ENCODE measurements at regions not wholly inside any gene's neighbourhood (a gene's known extent, or its start where the extent isn't known, plus 50 kb on each side); places are given as distances from the start of the nearest gene placed in this dataset.

DNA sequence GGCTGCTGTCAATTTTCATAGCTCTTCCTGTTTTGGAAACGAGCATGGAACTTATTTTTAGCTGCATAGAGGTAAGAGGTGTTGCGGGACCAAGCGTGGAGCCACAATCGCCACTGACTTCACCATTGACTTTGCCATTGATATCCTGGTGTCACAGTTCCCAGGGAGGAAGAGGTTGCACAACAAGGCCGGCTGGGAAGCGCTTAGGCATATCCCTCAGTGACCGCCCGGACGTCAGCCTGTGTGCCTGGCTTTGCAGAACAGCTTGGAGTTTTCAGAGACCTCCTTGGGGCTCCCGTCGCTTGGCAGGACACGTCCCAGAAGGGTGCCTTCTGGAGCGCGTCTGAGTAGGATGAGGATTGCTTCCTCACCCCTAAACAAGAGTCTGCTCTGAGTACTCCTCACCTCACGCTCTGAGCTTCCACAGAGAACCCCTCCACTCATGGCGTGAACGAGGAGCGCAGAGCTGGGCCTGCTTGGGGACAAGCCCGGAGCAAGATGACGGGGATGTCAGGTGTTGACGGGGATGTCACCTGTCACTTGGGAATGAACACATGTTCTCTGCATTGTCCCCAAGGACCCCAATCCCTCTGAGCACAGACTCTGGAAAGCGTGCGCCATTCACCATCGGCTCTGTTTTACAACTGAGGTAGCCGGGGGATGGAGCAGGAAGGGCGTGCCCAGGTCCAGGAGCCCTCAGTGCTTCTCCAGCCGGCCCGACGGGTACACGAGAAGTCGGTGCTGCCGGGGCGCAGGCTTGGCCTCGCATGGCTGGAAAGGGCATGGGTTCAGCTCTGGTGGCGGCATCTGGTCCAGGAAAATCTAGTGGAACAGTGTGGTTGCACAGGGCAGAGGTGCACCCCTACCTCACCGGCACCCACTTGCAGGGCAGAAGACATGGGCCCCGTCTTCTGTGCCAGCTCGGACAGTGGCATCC lies 192.3 kb upstream of the SHH start:
- TF ChIP-seq GATA2 (IDR thresholded peaks at IDR 0.05; ENCODE audit: low read depth, low read length): no peak
- no peak for TF ChIP-seq GATA3 (IDR thresholded peaks at IDR 0.05; ENCODE audit: low read depth, low read length)

DNA sequence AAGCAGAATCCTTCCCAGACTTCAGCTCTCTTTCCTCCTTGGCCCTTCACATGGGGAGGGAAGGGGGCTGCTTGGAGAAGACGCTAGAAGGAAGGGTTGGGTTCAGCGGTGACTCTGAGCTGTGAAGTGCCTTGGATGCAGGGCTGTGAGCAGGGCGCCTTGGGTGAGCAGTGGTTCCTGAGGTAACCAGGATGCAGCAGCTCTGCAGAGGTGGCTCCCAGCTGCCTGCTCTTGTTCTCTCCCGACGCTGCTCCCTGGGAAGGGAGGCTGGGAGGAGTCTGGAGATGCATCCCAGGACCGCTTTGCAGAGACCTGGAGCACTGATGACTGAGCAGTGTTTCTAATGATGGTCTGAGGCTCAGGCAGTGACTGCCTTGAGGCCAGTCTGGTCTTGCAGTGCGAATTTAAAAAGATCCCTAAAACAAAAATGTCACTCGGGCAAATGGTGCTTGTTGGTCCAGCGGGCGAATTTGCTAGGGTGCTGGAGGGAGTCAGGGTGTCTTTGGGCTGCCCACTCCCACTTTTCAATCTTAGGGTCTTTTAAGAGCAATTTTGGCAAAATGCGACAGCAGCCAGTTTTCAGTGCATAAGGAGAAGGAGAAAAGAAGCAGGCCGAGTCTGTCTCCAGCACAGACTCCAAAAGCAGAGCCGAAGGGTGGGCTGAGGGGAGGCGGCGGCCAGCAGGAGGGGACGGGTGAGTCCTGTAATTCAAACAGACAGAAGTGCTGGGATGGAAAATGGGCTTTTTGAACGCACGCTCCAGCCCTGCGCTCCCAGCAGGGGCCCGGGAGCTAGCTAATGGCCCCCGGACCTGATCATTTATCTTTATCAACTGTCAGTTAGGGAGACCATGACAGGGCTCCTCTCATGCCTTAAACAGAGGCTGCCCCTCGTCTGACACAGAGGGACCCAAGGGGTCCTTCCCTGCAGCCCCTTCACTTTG lies 191.2 kb upstream of the SHH start:
- TF ChIP-seq GATA2 (IDR thresholded peaks at IDR 0.05; ENCODE audit: low read depth, low read length): no peak
- TF ChIP-seq GATA3 (IDR thresholded peaks at IDR 0.05; ENCODE audit: low read depth, low read length): no peak

DNA sequence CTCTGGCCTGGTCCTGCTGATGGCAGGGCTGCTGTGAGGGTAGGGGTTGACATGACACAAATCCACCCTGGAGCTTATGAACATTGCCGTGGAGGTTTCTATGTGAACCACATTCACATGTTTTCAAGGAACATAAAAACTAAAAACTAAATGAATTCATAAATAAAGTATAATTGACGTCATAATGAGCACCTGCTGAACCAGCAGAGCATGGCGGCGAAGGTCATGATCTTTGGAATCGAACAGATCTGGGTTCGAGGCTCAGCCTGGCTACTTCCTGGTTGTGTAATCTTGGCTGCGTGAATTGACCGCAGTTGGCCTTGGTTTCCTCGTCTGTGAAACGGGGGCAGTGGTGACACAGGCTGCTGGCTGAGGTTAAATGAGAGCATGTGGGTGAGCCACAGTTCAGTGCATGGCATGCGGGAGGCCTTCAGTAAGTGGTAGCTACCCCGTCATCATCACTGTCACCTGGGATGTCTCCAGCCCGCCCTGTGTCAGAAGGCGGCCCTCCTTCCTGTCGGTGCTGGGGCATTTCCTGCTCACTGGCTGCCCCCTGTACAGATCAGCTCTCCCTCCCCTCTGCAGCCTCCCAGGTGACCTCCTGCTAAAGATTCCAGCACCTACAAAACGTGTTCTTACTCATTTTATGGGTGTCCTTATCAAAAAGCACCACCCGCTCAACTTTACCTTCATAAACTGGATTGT lies 190.3 kb upstream of the SHH start:
- TF ChIP-seq GATA3 (IDR thresholded peaks at IDR 0.05; ENCODE audit: low read depth, low read length) (no peak), GATA2 (IDR thresholded peaks at IDR 0.05; ENCODE audit: low read depth, low read length) (no peak)

DNA sequence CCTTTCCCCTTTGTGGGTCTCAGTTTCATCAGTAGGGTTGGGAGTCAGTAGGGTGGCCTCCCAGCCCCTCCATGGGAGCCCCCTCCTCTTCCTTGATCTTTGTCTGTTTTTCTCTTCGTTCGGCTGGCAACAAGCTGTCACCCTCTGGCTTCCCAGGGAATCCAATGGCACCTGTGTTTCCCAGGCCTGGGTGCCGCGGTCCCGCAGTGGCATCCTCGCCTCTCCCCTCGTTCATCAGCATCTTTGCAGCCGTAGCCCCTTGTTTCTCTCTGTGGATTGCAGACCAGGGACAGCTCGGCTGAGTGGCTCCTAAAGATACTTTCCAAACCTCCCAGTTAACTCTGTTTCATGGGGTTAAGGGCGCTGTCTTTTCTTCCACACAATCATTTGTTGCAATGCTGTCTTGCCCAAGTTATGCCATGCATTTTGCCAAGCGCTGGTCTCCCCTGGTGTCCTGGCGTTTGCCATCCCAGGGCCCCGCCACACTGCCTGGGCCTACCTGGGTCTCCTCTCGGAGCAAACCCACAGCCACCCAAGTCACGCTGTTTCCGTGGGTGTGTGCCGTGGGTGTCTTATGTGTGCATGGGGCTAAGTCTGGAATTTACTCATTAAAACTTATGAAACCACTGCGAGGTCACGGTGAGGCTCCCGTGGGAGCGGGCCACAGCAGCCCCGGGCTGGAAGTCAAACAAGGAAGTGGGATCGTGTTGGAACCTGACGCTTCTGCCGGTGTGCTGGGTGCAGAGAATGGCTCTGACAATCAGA lies 189.4 kb upstream of the SHH start:
- TF ChIP-seq GATA3 (IDR thresholded peaks at IDR 0.05; ENCODE audit: low read depth, low read length) (no peak), GATA2 (IDR thresholded peaks at IDR 0.05; ENCODE audit: low read depth, low read length) (no peak)

DNA sequence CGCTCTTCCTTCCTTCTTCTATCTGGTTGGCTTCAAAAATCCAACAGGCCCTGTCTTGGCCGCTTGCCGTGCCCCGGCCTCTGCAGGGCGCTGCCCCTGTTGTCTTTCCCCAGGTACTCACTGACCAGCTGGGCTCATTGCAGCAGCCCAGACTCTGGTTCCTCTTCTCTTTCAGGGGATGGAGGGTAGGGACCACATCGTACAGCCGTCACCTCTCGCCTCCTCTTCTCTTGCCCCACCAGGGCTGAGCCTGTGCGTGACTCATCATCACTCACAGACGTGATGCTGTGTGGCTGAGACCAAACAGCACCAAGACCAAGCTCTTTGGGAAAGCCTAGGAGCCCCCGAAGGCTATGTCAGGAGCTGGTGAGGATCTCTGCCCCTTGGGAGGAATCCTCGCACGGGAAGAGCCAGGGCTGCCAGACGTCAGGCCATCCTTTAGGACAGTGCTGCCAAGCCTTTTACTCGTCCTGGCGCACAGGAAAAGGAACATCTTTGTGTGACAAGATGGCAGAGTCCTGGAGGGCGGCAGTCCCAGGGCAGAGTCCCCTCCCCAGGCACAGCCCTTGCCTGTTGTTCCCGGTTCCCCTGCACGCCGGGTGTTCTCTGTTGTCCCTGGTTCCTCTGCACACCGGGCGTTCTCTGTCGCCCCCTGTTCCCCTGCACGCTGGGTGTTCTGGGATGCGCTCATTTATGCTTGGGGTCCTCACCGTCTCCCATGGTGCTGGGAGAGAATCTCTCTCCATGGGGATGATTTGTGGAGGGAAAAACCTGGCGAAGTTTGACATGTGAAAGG lies 188.5 kb upstream of the SHH start:
- TF ChIP-seq GATA3 (IDR thresholded peaks at IDR 0.05; ENCODE audit: low read depth, low read length): no peak
- no peak for TF ChIP-seq GATA2 (IDR thresholded peaks at IDR 0.05; ENCODE audit: low read depth, low read length)

DNA sequence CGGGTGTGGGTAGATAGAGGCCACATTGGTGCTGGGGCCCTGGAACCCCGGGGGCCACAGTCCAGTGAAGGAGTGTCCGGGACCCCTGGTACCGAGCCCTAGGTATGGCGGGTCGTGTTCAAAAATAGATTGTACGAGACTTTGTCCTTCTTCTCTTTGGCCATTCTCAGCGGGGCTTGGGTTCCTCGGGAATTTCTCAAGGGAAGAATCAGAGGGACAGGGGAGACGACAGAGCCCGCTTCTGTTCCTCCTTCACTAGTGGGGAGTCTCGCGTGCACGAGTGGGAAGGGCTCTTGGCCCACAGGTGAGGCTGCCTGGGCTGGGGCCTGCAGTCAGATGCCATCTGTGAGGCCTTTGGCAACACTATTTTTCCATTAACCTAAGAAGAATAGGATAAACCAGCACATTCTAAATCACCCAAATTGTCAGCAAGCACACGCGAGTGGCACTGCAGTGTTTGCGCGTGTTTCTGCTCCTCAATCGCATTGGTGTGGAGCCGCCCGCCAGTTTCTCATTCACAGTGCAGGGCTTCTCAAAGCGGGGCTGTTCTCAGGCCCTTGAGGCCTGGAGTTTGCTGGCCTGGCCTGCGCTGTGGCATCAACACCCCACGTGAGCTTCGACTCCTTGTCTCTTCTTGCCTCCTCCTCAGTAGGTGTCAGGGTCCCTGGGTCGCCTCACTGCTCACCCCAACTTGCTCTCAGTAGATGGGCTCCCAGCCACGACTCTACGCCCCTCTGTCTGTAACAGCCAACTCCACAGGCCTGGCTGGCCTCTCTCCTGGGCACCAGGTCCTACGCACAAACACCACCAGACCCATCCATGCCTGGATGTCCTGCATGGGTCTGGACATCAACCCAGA lies 187.6 kb upstream of the SHH start:
- no peak for TF ChIP-seq GATA3 (IDR thresholded peaks at IDR 0.05; ENCODE audit: low read depth, low read length)
- no peak for TF ChIP-seq GATA2 (IDR thresholded peaks at IDR 0.05; ENCODE audit: low read depth, low read length)

DNA sequence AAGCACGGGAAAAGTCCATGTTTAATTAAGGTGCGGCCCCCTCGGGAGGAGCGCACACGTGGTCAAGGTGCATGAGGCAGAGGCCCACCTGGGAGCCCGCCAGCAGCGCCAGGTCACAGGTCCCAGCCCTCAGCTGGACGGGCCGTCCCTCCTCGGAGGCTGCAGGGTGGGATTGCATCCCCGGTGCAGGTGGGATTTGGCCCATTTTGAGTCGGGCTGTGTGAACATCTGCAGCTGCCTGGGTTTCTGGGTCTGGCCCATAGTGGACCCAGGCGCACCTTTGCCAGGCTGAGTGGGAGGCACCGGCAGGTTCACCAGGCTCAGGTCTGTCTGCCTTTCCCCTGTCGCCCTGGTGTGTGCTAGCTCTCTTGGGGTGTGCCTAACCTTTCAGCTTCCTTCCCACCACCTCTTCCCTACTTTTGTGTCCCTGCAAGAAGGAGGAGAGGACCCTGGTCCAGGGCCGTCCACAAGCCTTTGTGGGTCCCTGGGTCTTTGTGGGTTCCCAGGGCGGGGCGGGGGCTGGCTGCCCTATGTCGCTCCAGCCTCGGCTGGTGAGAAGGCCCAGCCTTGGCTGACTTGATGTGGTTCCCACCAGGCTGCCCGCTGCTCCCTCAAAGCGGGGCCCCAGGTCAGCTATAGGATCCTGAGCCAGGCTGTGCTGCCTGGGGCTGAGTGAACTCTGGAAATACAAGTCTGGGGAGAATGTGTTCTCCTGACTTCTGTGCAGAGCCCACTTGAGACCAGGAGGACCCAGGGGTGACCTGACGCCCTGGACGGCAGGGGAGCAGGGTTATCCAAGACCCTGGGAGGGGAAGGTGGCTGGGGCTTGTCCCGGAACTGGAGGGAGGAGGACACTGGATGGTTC lies 186.7 kb upstream of the SHH start:
- no peak for TF ChIP-seq GATA3 (IDR thresholded peaks at IDR 0.05; ENCODE audit: low read depth, low read length)
- no peak for TF ChIP-seq GATA2 (IDR thresholded peaks at IDR 0.05; ENCODE audit: low read depth, low read length)

DNA sequence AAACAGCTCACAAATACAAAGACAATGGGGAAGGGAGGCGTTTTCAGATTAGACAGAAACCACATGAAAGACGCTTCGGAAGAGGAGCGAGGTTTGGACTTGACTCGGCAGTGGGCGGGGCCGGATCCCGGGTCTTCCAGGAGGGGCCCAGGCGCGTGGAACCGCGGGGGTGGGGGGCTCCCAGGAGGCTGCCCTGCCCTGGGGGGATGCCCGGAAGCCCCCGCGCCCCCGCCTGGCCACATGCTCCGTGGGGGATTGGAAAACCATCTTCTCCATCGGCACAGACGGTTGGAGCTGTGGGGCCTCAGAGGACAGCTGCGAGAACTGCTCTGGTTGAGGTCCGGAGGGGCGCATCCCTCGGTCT lies 186.0 kb upstream of the SHH start:
- TF ChIP-seq GATA2 (IDR thresholded peaks at IDR 0.05; ENCODE audit: low read depth, low read length) (no peak), GATA3 (IDR thresholded peaks at IDR 0.05; ENCODE audit: low read depth, low read length) (no peak)

DNA sequence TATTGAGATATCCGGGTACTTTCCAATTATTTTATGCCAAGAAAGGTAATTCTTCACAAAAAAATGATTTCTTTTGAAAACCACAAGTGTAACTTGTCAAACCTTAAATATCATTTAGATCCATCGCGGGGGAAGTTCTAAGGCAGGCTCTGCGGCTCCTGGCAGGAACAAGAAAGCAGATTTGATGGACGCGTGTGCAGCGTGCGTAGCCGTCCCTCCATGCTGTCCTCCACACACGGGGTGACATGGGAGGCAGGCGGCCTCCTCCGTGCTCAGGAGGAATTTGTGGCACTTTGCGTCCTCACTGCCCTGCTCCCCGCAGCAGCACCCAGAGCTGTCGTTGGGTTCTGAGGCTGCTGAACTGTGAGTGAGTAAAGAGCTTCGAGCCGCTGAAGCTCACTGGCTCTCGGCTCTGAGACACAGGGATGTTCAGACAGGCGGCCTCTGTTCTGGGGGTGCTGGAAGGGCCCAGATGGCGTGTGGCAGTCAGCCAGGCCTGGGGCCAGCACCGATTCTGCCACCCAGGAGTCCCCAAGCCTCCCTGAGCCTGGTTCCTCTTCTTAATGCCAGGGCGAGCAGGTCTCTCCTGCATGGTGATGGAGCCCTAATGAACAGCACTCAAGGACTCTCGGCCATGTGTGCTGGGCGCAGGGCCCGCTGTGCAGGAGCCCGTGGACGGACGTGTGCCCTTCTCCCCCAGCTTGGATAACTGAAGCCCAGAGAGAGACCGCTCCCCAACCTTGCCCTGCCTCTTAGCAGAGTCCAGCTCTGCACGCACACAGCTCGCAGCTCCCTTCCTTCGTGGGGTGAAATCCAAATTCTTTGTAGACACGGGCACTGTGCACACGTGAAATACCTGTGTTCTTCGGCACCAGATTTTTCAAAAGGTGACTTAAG lies 185.4 kb upstream of the SHH start:
- no peak for TF ChIP-seq GATA2 (IDR thresholded peaks at IDR 0.05; ENCODE audit: low read depth, low read length)
- TF ChIP-seq GATA3 (IDR thresholded peaks at IDR 0.05; ENCODE audit: low read depth, low read length): no peak

DNA sequence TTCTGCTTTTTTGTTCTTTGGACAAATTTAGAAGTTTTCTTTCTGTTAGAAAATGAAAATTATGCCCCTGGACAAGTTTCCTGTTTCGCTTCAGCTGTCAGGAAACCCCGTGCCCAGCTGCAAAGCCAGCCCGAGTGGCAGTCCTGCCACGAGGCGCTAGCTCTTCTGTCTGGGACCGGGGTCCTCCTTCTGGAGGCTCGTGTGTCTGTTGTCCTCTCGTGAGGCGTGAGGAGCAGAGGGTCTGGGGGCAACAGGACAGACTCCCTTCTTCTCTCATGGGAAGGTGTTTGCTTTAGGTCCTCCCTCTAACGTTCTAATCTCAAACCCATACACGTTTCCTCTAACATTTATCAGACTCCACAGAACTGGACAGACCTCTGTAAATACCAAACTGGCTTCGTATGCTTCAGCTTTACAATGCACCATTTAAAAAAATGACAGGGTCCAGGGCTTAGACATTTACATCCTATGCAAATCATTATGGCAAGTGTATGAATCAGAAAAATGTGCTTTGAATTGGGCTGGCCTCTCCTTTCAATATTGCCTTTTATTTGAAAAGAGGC lies 184.5 kb upstream of the SHH start:
- no peak for TF ChIP-seq GATA3 (IDR thresholded peaks at IDR 0.05; ENCODE audit: low read depth, low read length)
- no peak for TF ChIP-seq GATA2 (IDR thresholded peaks at IDR 0.05; ENCODE audit: low read depth, low read length)

Measured in SH-SY5Y (cell line).